Aorta (tissue), 5 donors: ENCODE measurements at regions not wholly inside any gene's neighbourhood (a gene's known extent, or its start where the extent isn't known, plus 50 kb on each side); places are given as distances from the start of the nearest gene placed in this dataset.
"Not testable (repeated sequence)": the region's sequence is repeated elsewhere in the genome, so short reads cannot be mapped to it uniquely, and the experiment has no call there.

ENCODE experiments used
- ATAC-seq: fragments of 200-7000 bp; cut with Tn5 transposase; one replicate; pipeline ENCODE4 v1.9.1; 2022; ENCODE audit warnings: moderate library complexity; ENCODE audit not compliant: low FRiP score
- DNase-seq, 2 donors: peaks; one replicate each; pipeline ENCODE4 v3.0.0-alpha.2; 2020
- H3K27ac ChIP-seq, 2 donors: one replicate each; pipeline ENCODE4 v1.5.1; 2013; ENCODE audit warnings: low read length in 2 of 2, mild to moderate bottlenecking in 2 of 2, moderate library complexity in 2 of 2, control low read depth in 1 of 2, inconsistent platforms in 1 of 2, low read depth in 1 of 2
- H3K27me3 ChIP-seq, 2 donors: one replicate each; pipeline ENCODE4 v1.6.1; 2013; ENCODE audit warnings: control low read depth in 1 of 2, low read length in 1 of 2, mild to moderate bottlenecking in 1 of 2, moderate library complexity in 1 of 2; ENCODE audit not compliant: insufficient read depth in 2 of 2, control insufficient read depth in 1 of 2
- H3K36me3 ChIP-seq, 2 donors: one replicate each; pipeline ENCODE4 v1.6.1; 2013; ENCODE audit warnings: control low read depth in 1 of 2, low read length in 1 of 2, mild to moderate bottlenecking in 1 of 2; ENCODE audit not compliant: insufficient read depth in 2 of 2, control insufficient read depth in 1 of 2
- H3K4me1 ChIP-seq, 2 donors: one replicate each; pipeline ENCODE4 v1.6.1; 2013; ENCODE audit warnings: low read length in 2 of 2, control low read depth in 1 of 2, mild to moderate bottlenecking in 1 of 2, moderate library complexity in 1 of 2; ENCODE audit not compliant: insufficient read depth in 2 of 2, control insufficient read depth in 1 of 2
- H3K4me3 ChIP-seq, 2 donors: one replicate each; pipeline ENCODE4 v1.5.1; 2013; ENCODE audit warnings: low read length in 2 of 2, control low read depth in 1 of 2, mild to moderate bottlenecking in 1 of 2
- H3K9me3 ChIP-seq: one replicate; pipeline ENCODE4 v1.6.1; 2013; ENCODE audit warnings: mild to moderate bottlenecking, low read length; ENCODE audit not compliant: control insufficient read depth
- WGBS, 2 donors: extraction: QIAGEN DNeasy Blood & Tissue Kit; methylation state at CpG; one replicate each; pipeline ENCODE4 v1.1.7; 2013; 5-methylcytosine and 5-hydroxymethylcytosine counted together
- intact Hi-C, 2 donors: fragments of 100-400 bp; cut with DNase I; formaldehyde crosslinking; loops; one replicate each; pipeline versions ENCODE4 v1.14.2 to v1.15.0; 2022
- donor health status: healthy with polysubstance abuse.
- donor health status: Bipolar disorder and iron deficiency.
- donor health status: DM: no; HTN: no; CAD: no.
- donor health status: DM: no; HTN: no; CAD: no.
- donor health status: DM: yes; HTN: yes; CAD: no.

- 0% methylated on average over 1 of the region's 1 CpG for WGBS, 2 donors
- intact Hi-C loops: no loop called here
- H3K9me3 ChIP-seq: no peaks in the 10 kb centered on the region
These were observed 236.1 kb upstream of the EDNRA start for GRCh38 chr4:147244786-147245185.

GRCh38 chr4:147246096-147246495 is 234.8 kb upstream of the EDNRA start:
- no peak overlapping the region for H3K27ac ChIP-seq
- no peaks in the 10 kb centered on the region for H3K4me1 ChIP-seq
- WGBS, 2 donors: 96 to 97% methylated on average over 1 of the region's 1 CpG
- H3K27me3 ChIP-seq: no peaks in the 10 kb centered on the region
- DNase-seq (no peak), ATAC-seq (no peak)
- no peak overlapping the region for H3K4me3 ChIP-seq
- no peaks in the 10 kb centered on the region for H3K36me3 ChIP-seq
- no peaks in the 10 kb centered on the region for H3K9me3 ChIP-seq
- intact Hi-C loops: no loop called here

More at GRCh38 chr4:147244786-147245185, 236.1 kb upstream of the EDNRA start:
- Histone ChIP-seq H3K27ac (no peak overlapping the region), H3K36me3 (no peaks in the 10 kb centered on the region), H3K27me3 (no peaks in the 10 kb centered on the region), H3K4me3 (no peak overlapping the region), H3K4me1 (no peaks in the 10 kb centered on the region)
- DNase-seq (no peak), ATAC-seq (no peak)

GRCh38 chr4:147246528-147246927 is 234.4 kb upstream of the EDNRA start:
- ATAC-seq, intact Hi-C loops, H3K36me3 ChIP-seq, H3K27ac ChIP-seq, H3K4me3 ChIP-seq, DNase-seq, H3K4me1 ChIP-seq, H3K9me3 ChIP-seq, H3K27me3 ChIP-seq: not testable (repeated sequence)
- 95 to 100% methylated on average over 2 of the region's 2 CpGs for WGBS, 2 donors

- Histone ChIP-seq H3K9me3 (no peaks in the 10 kb centered on the region), H3K4me3 (no peak overlapping the region), H3K4me1 (no peaks in the 10 kb centered on the region), H3K27ac (no peak overlapping the region), H3K27me3 (no peaks in the 10 kb centered on the region), H3K36me3 (no peaks in the 10 kb centered on the region)
- DNase-seq (no peak), ATAC-seq (no peak)
- intact Hi-C loops: no loop called here
- 64 to 76% methylated on average over 2 of the region's 2 CpGs for WGBS, 2 donors
These were observed 233.3 kb upstream of the EDNRA start for GRCh38 chr4:147247579-147247978.

GRCh38 chr4:147250062-147250461 is 230.8 kb upstream of the EDNRA start:
- Histone ChIP-seq H3K27ac (no peak overlapping the region), H3K27me3 (no peaks in the 10 kb centered on the region), H3K36me3 (no peaks in the 10 kb centered on the region), H3K4me3 (no peak overlapping the region), H3K9me3 (no peaks in the 10 kb centered on the region), H3K4me1 (no peaks in the 10 kb centered on the region)
- DNase-seq (no peak), ATAC-seq (no peak)
- intact Hi-C loops: no loop called here

GRCh38 chr4:147255268-147255667 is 225.6 kb upstream of the EDNRA start:
- DNase-seq: peak in 1 of 2 donors; percentile 67
- H3K4me1 ChIP-seq, H3K27ac ChIP-seq, ATAC-seq, H3K9me3 ChIP-seq, H3K36me3 ChIP-seq, intact Hi-C loops, H3K4me3 ChIP-seq, H3K27me3 ChIP-seq: not testable (repeated sequence)
- WGBS, 2 donors: 95 to 96% methylated on average over 11 of the region's 11 CpGs

GRCh38 chr4:147259271-147259670 is 221.6 kb upstream of the EDNRA start:
- H3K36me3 ChIP-seq, H3K4me3 ChIP-seq, ATAC-seq, intact Hi-C loops, H3K4me1 ChIP-seq, H3K27ac ChIP-seq, DNase-seq, H3K27me3 ChIP-seq, H3K9me3 ChIP-seq: not testable (repeated sequence)
- 97% methylated on average over 1 of the region's 1 CpG; no CpG with 5 or more reads in 1 of the 2 donors for whole genome bisulfite sequencing, 2 donors

GRCh38 chr4:147284256-147284835 is 196.6 kb upstream of the EDNRA start:
- WGBS, 2 donors: 2 to 7% methylated on average over 3 of the region's 3 CpGs

GRCh38 chr4:147284935-147285334 is 196.0 kb upstream of the EDNRA start:
- Histone ChIP-seq H3K27me3 (no peaks in the 10 kb centered on the region), H3K4me1 (no peaks in the 10 kb centered on the region), H3K9me3 (no peaks in the 10 kb centered on the region), H3K36me3 (no peaks in the 10 kb centered on the region), H3K27ac (no peak overlapping the region), H3K4me3 (no peak overlapping the region)
- WGBS, 2 donors: 28 to 43% methylated on average over 1 of the region's 1 CpG
- DNase-seq (no peak), ATAC-seq (no peak)
- intact Hi-C loops: no loop called here

More at GRCh38 chr4:147284256-147284835, 196.6 kb upstream of the EDNRA start:
- no peaks in the 10 kb centered on the region for H3K27me3 ChIP-seq
- H3K4me3 ChIP-seq: no peak overlapping the region
- DNase-seq: no peak
- H3K4me1 ChIP-seq: no peaks in the 10 kb centered on the region
- no peaks in the 10 kb centered on the region for H3K9me3 ChIP-seq
- H3K36me3 ChIP-seq: no peaks in the 10 kb centered on the region
- intact Hi-C loops: no loop called here
- no peak overlapping the region for H3K27ac ChIP-seq
- ATAC-seq: no peak
